Esophagus muscularis mucosa (tissue), 4 donors: ENCODE measurements at regions not wholly inside any gene's neighbourhood (a gene's known extent, or its start where the extent isn't known, plus 50 kb on each side); places are given as distances from the start of the nearest gene placed in this dataset.

ENCODE experiments used
- DNase-seq: peaks from one replicate; pipeline ENCODE4 v3.0.0-alpha.2; 2017; ENCODE audit errors: extremely low spot score
- H3K27ac ChIP-seq, 4 donors: fragments of 200-600 bp; sonication (generic); replicated peaks in 1 of 4; 1 replicate in 3 of 4; 2 replicates in 1 of 4; pipeline ENCODE4 v1.5.1; 2016 to 2019; ENCODE audit warnings: mild to moderate bottlenecking in 1 of 4
- H3K27me3 ChIP-seq, 4 donors: fragments of 200-600 bp; sonication (generic); one replicate each; pipeline versions ENCODE4 v1.5.1 to v1.6.0; 2016 to 2019
- H3K36me3 ChIP-seq, 4 donors: fragments of 200-600 bp; sonication (generic); one replicate each; pipeline ENCODE4 v1.5.1; 2016 to 2019
- H3K4me1 ChIP-seq, 4 donors: fragments of 200-600 bp; sonication (generic); one replicate each; pipeline ENCODE4 v1.5.1; 2016 to 2019
- H3K4me3 ChIP-seq, 4 donors: fragments of 200-600 bp; sonication (generic); 1 replicate in 2 of 4; 2 replicates in 2 of 4; pipeline ENCODE4 v1.5.1; 2016 to 2019; ENCODE audit warnings: mild to moderate bottlenecking in 4 of 4, moderate library complexity in 1 of 4
- H3K9me3 ChIP-seq, 4 donors: fragments of 200-600 bp; sonication (generic); 1 replicate in 3 of 4; 2 replicates in 1 of 4; pipeline ENCODE4 v1.5.1; 2016 to 2019
- CTCF ChIP-seq, 3 experiments: fragments of 200-600 bp in 2 of 3; fragments of 450-650 bp in 1 of 3; sonication (generic) in 2 of 3; IDR thresholded peaks; one replicate each; pipeline ENCODE4 v1.5.1; 2017 to 2019; ENCODE audit warnings: antibody characterized with exemption in 3 of 3, mild to moderate bottlenecking in 2 of 3, moderate library complexity in 1 of 3
- EP300 ChIP-seq: sonication (generic); formaldehyde crosslinking; IDR thresholded peaks from one replicate; pipeline ENCODE4 v1.6.1; 2017; ENCODE audit warnings: antibody characterized with exemption
- POLR2A ChIP-seq: fragments of 450-650 bp; IDR thresholded peaks from one replicate; pipeline ENCODE4 v1.6.1; 2017; ENCODE audit warnings: antibody characterized with exemption, moderate library complexity, mild to moderate bottlenecking, low read depth
- POLR2AphosphoS5 ChIP-seq, 2 donors: sonication (generic); formaldehyde crosslinking; IDR thresholded peaks; one replicate each; pipeline ENCODE4 v1.6.1; 2017; ENCODE audit warnings: antibody characterized with exemption in 2 of 2
- WGBS: methylation state at CpG from one replicate; pipeline ENCODE4 v1.1.5; 2018; 5-methylcytosine and 5-hydroxymethylcytosine counted together
- intact Hi-C: fragments of 100-400 bp; cut with DNase I; formaldehyde crosslinking; loops from one replicate; pipeline ENCODE4 v1.15.1; 2023

DNA sequence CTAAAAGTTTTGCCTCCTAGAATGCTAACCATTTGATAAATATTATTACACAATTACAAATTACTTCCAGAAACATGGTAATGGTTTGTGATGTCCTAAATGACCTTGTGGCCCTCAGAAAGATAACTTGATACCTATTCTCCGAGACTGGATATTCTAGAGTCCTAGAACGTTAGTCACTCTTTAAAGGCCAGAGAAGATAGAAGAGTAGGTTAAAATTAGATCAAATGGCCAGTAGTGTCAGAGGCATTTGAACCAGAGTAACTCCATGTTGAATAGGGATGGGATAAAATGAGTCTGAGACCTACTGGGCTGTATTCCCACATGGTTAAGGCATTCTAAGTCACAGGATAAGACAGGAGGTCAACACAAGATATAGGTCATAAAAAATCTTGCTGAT lies 96.6 kb upstream of the ADAMTS20 start:
- H3K36me3 ChIP-seq: no peaks in the 10 kb centered on the region
- no peaks in the 10 kb centered on the region for H3K27me3 ChIP-seq
- H3K4me3 ChIP-seq: no peak overlapping the region
- no peak for DNase-seq
- H3K9me3 ChIP-seq: no peaks in the 10 kb centered on the region
- no peak overlapping the region for H3K27ac ChIP-seq
- no peaks in the 10 kb centered on the region for H3K4me1 ChIP-seq
- intact Hi-C loops: no loop called here
- WGBS: 83% methylated on average over 2 of the region's 2 CpGs
- no peak for TF ChIP-seq CTCF (IDR thresholded peaks at IDR 0.05)
- TF ChIP-seq EP300: no peak
- TF ChIP-seq POLR2A: no peak
- TF ChIP-seq POLR2AphosphoS5 (IDR thresholded peaks at IDR 0.05): no peak

GRCh38 chr12:43638806-43639205 lies 86.8 kb upstream of the ADAMTS20 start:
- intact Hi-C loops: no loop called here

DNA sequence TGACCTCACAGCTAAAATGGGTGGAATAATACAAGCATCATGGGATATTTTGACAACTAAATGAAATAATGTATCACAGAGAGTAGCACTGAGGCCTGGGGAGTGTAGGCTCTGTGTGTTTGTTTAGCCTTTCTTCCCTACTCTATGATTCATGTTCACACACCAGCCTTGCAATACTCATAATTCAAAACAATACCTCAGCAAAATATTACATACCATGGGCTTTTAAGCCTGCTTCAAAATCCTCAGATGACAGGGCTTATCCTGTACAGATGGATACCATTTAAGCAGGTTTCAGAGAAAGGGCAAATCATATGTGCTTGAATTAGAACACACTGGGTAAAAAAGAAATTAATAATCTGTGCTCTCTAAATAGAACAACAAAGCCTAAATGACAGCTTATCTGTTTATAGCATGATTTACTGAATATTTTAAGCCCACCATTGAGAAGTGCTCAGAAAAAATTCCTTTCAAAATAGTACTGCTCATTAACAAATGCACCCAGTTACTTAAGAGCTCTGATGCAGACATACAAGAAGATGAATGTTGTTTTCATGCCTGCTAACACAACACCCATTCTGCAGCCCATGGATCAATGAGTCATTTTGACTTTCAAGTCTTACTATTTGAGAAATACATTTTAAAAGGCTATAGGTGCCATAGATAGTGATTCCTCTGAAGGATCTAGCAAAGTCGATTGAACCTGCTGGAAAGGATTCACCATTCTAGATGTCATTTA lies 84.9 kb upstream of the ADAMTS20 start:
- 58% methylated on average over 1 of the region's 1 CpG for WGBS
- no peaks in the 10 kb centered on the region for H3K9me3 ChIP-seq
- H3K27ac ChIP-seq: no peak overlapping the region
- TF ChIP-seq EP300: no peak
- no peak for TF ChIP-seq POLR2A
- no peak for TF ChIP-seq CTCF (IDR thresholded peaks at IDR 0.05)
- H3K4me1 ChIP-seq: no peaks in the 10 kb centered on the region
- no peak for DNase-seq
- H3K36me3 ChIP-seq: no peaks in the 10 kb centered on the region
- H3K4me3 ChIP-seq: no peak overlapping the region
- intact Hi-C loops: no loop called here
- no peaks in the 10 kb centered on the region for H3K27me3 ChIP-seq

More at GRCh38 chr12:43638806-43639205, 86.8 kb upstream of the ADAMTS20 start:
- Histone ChIP-seq H3K9me3 (no peaks in the 10 kb centered on the region), H3K4me1 (no peaks in the 10 kb centered on the region), H3K27ac (no peak overlapping the region), H3K36me3 (no peaks in the 10 kb centered on the region), H3K27me3 (no peaks in the 10 kb centered on the region), H3K4me3 (no peak overlapping the region)
- TF ChIP-seq CTCF (IDR thresholded peaks at IDR 0.05): no peak
- no peak for TF ChIP-seq POLR2AphosphoS5 (IDR thresholded peaks at IDR 0.05)
- no peak for TF ChIP-seq EP300
- TF ChIP-seq POLR2A: no peak
- no peak for DNase-seq
- 60% methylated on average over 4 of the region's 4 CpGs for WGBS

- Histone ChIP-seq H3K27me3 (no peaks in the 10 kb centered on the region), H3K9me3 (no peaks in the 10 kb centered on the region), H3K27ac (no peak overlapping the region), H3K36me3 (no peaks in the 10 kb centered on the region), H3K4me1 (no peaks in the 10 kb centered on the region), H3K4me3 (no peak overlapping the region)
- DNase-seq: no peak
- TF ChIP-seq POLR2A (no peak), EP300 (no peak), POLR2AphosphoS5 (IDR thresholded peaks at IDR 0.05) (no peak), CTCF (IDR thresholded peaks at IDR 0.05) (no peak)
- WGBS: 83% methylated on average over 2 of the region's 2 CpGs
- intact Hi-C loops: no loop called here
These were observed 69.3 kb upstream of the ADAMTS20 start for GRCh38 chr12:43621262-43621661.

DNA sequence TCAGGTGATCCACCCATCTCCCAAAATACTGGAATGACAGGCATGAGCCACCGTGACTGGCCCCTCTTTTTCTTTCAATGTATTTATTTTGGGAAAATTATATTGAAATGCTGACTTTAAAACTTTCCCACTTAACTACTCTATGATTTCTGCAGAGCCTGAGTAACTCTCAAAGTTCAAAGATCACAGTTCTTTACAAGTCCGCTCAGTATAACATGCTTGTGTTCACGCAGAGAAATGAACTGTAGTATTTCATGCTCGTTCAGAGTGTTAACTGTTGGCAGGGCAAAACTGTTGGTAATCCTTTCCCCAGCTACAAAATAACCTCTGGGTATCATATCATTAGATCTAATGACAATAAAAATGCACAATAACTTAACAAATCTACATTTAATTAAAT lies 50.7 kb upstream of the ADAMTS20 start:
- H3K36me3 ChIP-seq: no peaks in the 10 kb centered on the region
- intact Hi-C loops: no loop called here
- DNase-seq: no peak
- H3K4me1 ChIP-seq: peaks cover 0 to 6% (median 0%) of the 10 kb centered on the region in 4 donors
- H3K9me3 ChIP-seq: no peaks in the 10 kb centered on the region
- no peaks in the 10 kb centered on the region for H3K27me3 ChIP-seq
- no peak overlapping the region for H3K27ac ChIP-seq
- no peak overlapping the region for H3K4me3 ChIP-seq
- TF ChIP-seq CTCF (IDR thresholded peaks at IDR 0.05): no peak
- TF ChIP-seq EP300: no peak
- TF ChIP-seq POLR2A: no peak
- no peak for TF ChIP-seq POLR2AphosphoS5 (IDR thresholded peaks at IDR 0.05)
- WGBS: 67% methylated on average over 4 of the region's 4 CpGs
